ENCODE measurements at regions not wholly inside any gene's neighbourhood (a gene's known extent, or its start where the extent isn't known, plus 50 kb on each side); places are given as distances from the start of the nearest gene placed in this dataset.

DNA sequence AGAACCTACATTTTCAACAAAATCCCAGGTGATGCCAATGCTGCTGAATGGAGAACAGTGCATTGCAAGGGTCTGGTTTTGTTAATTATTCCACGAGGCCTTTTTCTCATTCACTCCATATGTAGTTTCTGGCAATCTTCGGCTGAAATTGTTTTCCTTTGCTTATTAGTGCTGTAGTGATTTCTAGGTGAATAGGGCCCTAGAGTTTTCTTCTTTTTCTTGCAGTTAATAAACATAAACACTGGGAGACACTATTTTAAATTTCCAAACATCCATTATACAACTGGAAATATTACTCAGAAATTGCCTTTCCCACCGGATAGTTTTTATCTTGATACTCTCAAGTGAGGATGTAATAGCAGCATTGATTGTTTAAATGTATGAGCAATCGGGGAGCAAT lies 435.6 kb downstream of the XPNPEP1 start:
- Histone ChIP-seq H3K18ac (ENCODE audit: insufficient read length, low read depth, low read length) (no peak overlapping the region), H4K5ac (ENCODE audit: insufficient read length, low read depth, low read length) (no peak overlapping the region), H3K23me2 (ENCODE audit: insufficient read length, low read depth, low read length, poor library complexity, severe bottlenecking) (no peaks in the 10 kb centered on the region), H2BK20ac (ENCODE audit: low read depth, low read length, poor library complexity, severe bottlenecking) (no peak overlapping the region), H3K4me2 (ENCODE audit: insufficient read depth, insufficient read length, low read length) (no peak overlapping the region), H3K79me2 (ENCODE audit: insufficient read depth, low read length) (no peaks in the 10 kb centered on the region), H3K4me1 (ENCODE audit: insufficient read depth, low read length) (no peaks in the 10 kb centered on the region), H3K56ac (ENCODE audit: insufficient read length, low read depth, low read length) (no peak overlapping the region), H3K79me1 (ENCODE audit: insufficient read depth, low read depth, low read length, poor library complexity, severe bottlenecking) (no peaks in the 10 kb centered on the region), H4K8ac (replicated peaks; ENCODE audit: insufficient read length, low read depth, low read length) (no peak overlapping the region), H2BK5ac (ENCODE audit: insufficient read length, low read length) (no peak overlapping the region), H3K9ac (ENCODE audit: extremely low read depth, insufficient read length, low read length) (no peak overlapping the region), H2BK12ac (ENCODE audit: insufficient read length, low read depth, low read length) (no peak overlapping the region), H3K14ac (ENCODE audit: insufficient read depth, low read length) (no peak overlapping the region), H2BK120ac (ENCODE audit: low read depth, low read length, poor library complexity, severe bottlenecking) (no peak overlapping the region), H3K9me3 (ENCODE audit: control insufficient read depth, low read depth, low read length) (no peaks in the 10 kb centered on the region), H3T11ph (ENCODE audit: low read length) (no peak overlapping the region), H2AFZ (ENCODE audit: low read length) (no peak overlapping the region), H3K27me3 (ENCODE audit: insufficient read depth, low read length) (no peaks in the 10 kb centered on the region), H3K27ac (ENCODE audit: insufficient read length, low read depth, low read length) (no peak overlapping the region), H3K23ac (ENCODE audit: insufficient read length, low read depth, low read length) (no peak overlapping the region), H4K91ac (ENCODE audit: insufficient read length, low read depth, low read length) (no peak overlapping the region), H4K20me1 (ENCODE audit: control insufficient read depth, insufficient read depth, insufficient read length) (no peaks in the 10 kb centered on the region), H2BK15ac (ENCODE audit: low read depth, low read length) (no peak overlapping the region), H2AK5ac (ENCODE audit: insufficient read length, low read length) (no peak overlapping the region), H3K4ac (ENCODE audit: low read depth, low read length) (no peak overlapping the region)
- WGBS (ENCODE audit: extremely low coverage, insufficient read length, low lambda C conversion rate), result no CpG with 5 or more reads among the region's 4 CpGs
- no peak for DNase-seq
- Mint-ChIP-seq H3K4me3 (no peak overlapping the region), H3K36me3 (ENCODE audit: insufficient read depth in 1 of 3, low read depth in 3 of 3) (no peaks in the 10 kb centered on the region), H3K9me3 (peaks cover 0 to 2% of the 10 kb centered on the region in 2 experiments; a peak in 1 of 5 replicates), H3K27ac (no peak overlapping the region), H3K27me3 (ENCODE audit: low read depth) (no peaks in the 10 kb centered on the region), H3K4me1 (peaks cover 3% of the 10 kb centered on the region in 2 experiments; a peak in 2 of 4 replicates)
- TF ChIP-seq, protein P1, sequence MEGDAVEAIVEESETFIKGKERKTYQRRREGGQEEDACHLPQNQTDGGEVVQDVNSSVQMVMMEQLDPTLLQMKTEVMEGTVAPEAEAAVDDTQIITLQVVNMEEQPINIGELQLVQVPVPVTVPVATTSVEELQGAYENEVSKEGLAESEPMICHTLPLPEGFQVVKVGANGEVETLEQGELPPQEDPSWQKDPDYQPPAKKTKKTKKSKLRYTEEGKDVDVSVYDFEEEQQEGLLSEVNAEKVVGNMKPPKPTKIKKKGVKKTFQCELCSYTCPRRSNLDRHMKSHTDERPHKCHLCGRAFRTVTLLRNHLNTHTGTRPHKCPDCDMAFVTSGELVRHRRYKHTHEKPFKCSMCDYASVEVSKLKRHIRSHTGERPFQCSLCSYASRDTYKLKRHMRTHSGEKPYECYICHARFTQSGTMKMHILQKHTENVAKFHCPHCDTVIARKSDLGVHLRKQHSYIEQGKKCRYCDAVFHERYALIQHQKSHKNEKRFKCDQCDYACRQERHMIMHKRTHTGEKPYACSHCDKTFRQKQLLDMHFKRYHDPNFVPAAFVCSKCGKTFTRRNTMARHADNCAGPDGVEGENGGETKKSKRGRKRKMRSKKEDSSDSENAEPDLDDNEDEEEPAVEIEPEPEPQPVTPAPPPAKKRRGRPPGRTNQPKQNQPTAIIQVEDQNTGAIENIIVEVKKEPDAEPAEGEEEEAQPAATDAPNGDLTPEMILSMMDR (conservative IDR thresholded peaks at IDR 0.05), result no peak

All from H9 (cell line).